Glutamatergic neuron (in vitro differentiated cells): ENCODE measurements at regions not wholly inside any gene's neighbourhood (a gene's known extent, or its start where the extent isn't known, plus 50 kb on each side); places are given as distances from the start of the nearest gene placed in this dataset.
A peak's percentile ranks its signal among the peaks of the same experiment; 100 is the strongest.

Source experiments
- DNase-seq: peaks from one replicate; pipeline ENCODE4 v3.0.0; 2022
- H3K27ac Mint-ChIP-seq: one replicate; pipeline ENCODE4 v1.8.0; 2020; ENCODE audit warnings: mild to moderate bottlenecking, mixed read lengths, inconsistent platforms; ENCODE audit not compliant: unreplicated experiment
- H3K27me3 Mint-ChIP-seq: one replicate; pipeline ENCODE4 v1.8.0; 2020; ENCODE audit warnings: mild to moderate bottlenecking, moderate library complexity, mixed read lengths, inconsistent platforms; ENCODE audit not compliant: unreplicated experiment
- H3K36me3 Mint-ChIP-seq: one replicate; pipeline ENCODE4 v1.8.0; 2020; ENCODE audit warnings: mild to moderate bottlenecking, mixed read lengths, inconsistent platforms; ENCODE audit not compliant: unreplicated experiment
- H3K4me1 Mint-ChIP-seq: one replicate; pipeline ENCODE4 v1.8.0; 2020; ENCODE audit warnings: mild to moderate bottlenecking, low read depth, mixed read lengths, inconsistent platforms; ENCODE audit not compliant: unreplicated experiment
- H3K4me3 Mint-ChIP-seq: one replicate; pipeline ENCODE4 v1.8.0; 2020; ENCODE audit warnings: mild to moderate bottlenecking, mixed read lengths, inconsistent platforms; ENCODE audit not compliant: unreplicated experiment
- H3K9me3 Mint-ChIP-seq: one replicate; pipeline ENCODE4 v1.8.0; 2020; ENCODE audit warnings: mild to moderate bottlenecking, moderate library complexity, mixed read lengths, inconsistent platforms; ENCODE audit not compliant: unreplicated experiment
- TF ChIP-seq, protein P1 (sequence below): fragments of 200-600 bp; sonication (generic); IDR thresholded peaks from one replicate; pipeline ENCODE4 v1.5.0; 2021; ENCODE audit not compliant: partially characterized antibody, unreplicated experiment

DNA sequence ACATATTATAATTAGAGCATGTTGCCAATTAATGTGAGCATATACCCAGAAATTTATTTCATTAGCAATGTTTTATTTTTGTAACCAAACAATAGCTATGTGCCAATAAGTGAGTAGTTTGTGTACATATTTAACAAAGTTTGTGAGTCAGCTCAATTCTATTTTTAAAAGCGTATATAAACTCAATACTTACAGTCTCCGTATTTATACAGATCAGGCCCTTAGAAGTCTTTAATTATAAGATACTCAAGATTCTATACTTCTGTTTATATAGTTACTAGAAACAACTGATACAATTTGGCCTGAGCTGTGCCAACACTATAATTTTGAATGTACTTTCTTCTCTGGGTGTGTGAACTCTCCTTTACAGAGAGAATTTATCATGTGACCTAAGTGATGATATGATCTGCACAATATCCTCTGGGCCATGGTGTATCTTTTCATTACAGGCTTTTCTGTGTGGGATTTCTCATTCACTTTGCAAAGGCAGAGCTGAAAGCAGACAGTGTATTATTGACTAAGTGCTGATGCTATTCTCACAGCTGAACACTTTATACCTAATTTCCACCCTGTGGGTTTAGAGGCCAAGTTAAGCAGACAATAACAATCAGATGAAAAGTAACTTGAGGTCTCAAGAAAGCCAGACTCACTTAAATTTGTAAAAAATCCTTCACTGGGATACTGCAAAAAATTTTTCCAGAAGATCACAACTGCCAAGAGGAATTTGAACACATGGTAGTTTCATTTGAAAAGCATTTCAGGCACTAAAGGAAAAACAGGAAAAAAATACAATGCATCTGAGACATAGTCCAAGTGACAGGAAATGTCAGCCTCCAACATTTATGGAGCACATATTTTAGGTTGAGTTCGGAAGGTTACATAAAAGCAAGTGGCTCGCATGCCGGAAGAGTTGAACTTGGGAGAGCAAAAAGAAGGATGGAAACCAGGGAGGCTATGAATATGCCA, 277.9 kb upstream of the SEMA6D start:
- no peaks in the 10 kb centered on the region for H3K27me3 Mint-ChIP-seq
- TF ChIP-seq, protein P1, sequence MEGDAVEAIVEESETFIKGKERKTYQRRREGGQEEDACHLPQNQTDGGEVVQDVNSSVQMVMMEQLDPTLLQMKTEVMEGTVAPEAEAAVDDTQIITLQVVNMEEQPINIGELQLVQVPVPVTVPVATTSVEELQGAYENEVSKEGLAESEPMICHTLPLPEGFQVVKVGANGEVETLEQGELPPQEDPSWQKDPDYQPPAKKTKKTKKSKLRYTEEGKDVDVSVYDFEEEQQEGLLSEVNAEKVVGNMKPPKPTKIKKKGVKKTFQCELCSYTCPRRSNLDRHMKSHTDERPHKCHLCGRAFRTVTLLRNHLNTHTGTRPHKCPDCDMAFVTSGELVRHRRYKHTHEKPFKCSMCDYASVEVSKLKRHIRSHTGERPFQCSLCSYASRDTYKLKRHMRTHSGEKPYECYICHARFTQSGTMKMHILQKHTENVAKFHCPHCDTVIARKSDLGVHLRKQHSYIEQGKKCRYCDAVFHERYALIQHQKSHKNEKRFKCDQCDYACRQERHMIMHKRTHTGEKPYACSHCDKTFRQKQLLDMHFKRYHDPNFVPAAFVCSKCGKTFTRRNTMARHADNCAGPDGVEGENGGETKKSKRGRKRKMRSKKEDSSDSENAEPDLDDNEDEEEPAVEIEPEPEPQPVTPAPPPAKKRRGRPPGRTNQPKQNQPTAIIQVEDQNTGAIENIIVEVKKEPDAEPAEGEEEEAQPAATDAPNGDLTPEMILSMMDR, result no peak
- H3K4me3 Mint-ChIP-seq, result no peak overlapping the region
- H3K36me3 Mint-ChIP-seq, result no peaks in the 10 kb centered on the region
- peak overlapping the region; percentile 33 for H3K27ac Mint-ChIP-seq
- DNase-seq, result no peak
- H3K9me3 Mint-ChIP-seq, result peaks cover 4% of the 10 kb centered on the region
- H3K4me1 Mint-ChIP-seq, result peaks cover 30% of the 10 kb centered on the region

DNA sequence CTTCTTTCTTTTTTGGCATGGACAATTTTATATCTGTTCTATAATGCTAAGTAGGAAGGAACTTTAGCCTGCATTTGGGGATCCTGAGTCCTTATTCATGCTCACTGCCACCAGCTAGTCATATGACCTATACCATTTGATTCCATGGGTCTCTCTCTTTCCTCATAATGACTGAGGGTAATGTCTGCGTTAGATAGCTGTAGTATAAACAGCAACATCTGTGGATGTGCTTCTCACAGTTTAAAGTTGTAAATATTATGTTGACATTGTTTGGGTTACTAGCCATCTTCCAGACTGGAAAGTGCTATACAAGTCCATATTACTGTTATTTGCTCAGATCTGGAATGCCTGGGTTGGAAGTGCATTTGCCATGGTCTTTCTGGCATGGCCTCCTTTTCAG, 274.9 kb upstream of the SEMA6D start:
- no peaks in the 10 kb centered on the region for H3K27me3 Mint-ChIP-seq
- H3K27ac Mint-ChIP-seq, result no peak overlapping the region
- peaks cover 13% of the 10 kb centered on the region for H3K36me3 Mint-ChIP-seq
- TF ChIP-seq, protein P1, result no peak
- peaks cover 38% of the 10 kb centered on the region for H3K4me1 Mint-ChIP-seq
- H3K4me3 Mint-ChIP-seq, result no peak overlapping the region
- DNase-seq, result no peak
- H3K9me3 Mint-ChIP-seq, result peaks cover 10% of the 10 kb centered on the region

GRCh38 chr15:47443839-47444238, 273.5 kb upstream of the SEMA6D start:
- Mint-ChIP-seq H3K27me3 (no peaks in the 10 kb centered on the region), H3K4me3 (no peak overlapping the region), H3K36me3 (peaks cover 13% of the 10 kb centered on the region), H3K4me1 (peaks cover 27% of the 10 kb centered on the region), H3K27ac (no peak overlapping the region), H3K9me3 (peaks cover 8% of the 10 kb centered on the region)
- TF ChIP-seq, protein P1, result no peak
- DNase-seq, result no peak

DNA sequence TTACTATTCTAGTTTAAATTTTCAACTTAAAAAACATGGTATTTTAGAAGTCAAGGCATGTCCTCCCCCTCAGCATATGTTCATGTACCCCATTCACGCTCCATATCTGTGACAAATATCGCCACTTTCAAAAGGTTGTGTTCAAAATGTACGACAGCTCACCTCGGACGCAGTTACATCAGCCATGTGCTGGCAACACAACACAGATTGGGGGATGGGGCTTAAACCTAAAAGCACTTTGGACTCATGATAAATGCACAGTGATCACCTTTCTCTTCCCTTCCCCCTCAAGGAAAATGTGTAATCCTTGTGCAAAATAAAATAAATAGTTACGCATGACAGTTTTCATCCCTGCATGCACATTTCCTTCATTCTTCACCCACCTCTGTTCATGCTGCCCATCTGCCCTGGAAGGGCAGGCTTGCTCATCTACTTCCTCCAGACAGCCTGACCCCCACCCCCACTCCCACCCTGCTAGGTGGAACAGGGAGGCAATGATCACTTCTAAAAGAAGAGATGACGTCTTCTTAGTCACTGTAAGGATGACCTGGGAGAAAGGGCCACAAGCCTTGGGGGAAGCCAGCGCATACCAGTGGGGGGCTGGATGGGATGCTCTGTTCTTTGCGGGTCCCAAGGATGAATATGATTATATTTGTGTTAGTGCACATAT, 271.4 kb upstream of the SEMA6D start:
- Mint-ChIP-seq H3K27ac (peak overlapping the region; percentile 67), H3K9me3 (peaks cover 6% of the 10 kb centered on the region), H3K4me3 (peak overlapping the region; percentile 9), H3K4me1 (peaks cover 24% of the 10 kb centered on the region), H3K36me3 (peaks cover 13% of the 10 kb centered on the region), H3K27me3 (no peaks in the 10 kb centered on the region)
- TF ChIP-seq, protein P1, result no peak
- DNase-seq, result no peak
